ENCODE measurements at regions not wholly inside any gene's neighbourhood (a gene's known extent, or its start where the extent isn't known, plus 50 kb on each side); places are given as distances from the start of the nearest gene placed in this dataset.

DNA sequence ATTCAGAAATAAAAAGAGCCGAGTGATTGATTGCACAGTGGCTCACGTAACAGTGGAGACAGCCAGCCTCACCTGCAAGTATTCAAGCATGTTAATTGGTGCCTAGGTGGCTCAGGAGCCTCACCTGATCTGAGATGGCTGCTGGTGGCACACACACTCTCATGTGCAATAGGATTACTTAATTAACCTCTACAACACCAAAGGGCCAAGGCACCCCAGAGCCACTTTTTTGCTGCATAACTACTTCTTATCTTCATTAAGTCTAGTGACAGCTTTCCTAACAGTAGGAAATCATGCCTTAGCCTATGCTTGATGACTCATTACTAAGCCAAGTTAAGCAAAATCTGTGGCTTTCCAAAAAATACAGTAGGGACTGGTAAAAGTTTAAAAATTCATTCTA lies 117.3 kb upstream of the NOCT start:
- Mint-ChIP-seq H3K4me1 (no peaks in the 10 kb centered on the region), H3K4me3 (no peak overlapping the region), H3K27me3 (no peaks in the 10 kb centered on the region), H3K27ac (no peak overlapping the region), H3K36me3 (ENCODE audit: low read depth) (no peaks in the 10 kb centered on the region), H3K9me3 (no peaks in the 10 kb centered on the region)
- POLR2A ChIA-PET: no interaction called here
- intact Hi-C loops (cut with micrococcal nuclease): no loop called here
- DNase-seq (no peak), ATAC-seq (ENCODE audit: low read depth) (no peak)
- CTCF ChIA-PET: no interaction called here
- TF ChIP-seq, protein P1, sequence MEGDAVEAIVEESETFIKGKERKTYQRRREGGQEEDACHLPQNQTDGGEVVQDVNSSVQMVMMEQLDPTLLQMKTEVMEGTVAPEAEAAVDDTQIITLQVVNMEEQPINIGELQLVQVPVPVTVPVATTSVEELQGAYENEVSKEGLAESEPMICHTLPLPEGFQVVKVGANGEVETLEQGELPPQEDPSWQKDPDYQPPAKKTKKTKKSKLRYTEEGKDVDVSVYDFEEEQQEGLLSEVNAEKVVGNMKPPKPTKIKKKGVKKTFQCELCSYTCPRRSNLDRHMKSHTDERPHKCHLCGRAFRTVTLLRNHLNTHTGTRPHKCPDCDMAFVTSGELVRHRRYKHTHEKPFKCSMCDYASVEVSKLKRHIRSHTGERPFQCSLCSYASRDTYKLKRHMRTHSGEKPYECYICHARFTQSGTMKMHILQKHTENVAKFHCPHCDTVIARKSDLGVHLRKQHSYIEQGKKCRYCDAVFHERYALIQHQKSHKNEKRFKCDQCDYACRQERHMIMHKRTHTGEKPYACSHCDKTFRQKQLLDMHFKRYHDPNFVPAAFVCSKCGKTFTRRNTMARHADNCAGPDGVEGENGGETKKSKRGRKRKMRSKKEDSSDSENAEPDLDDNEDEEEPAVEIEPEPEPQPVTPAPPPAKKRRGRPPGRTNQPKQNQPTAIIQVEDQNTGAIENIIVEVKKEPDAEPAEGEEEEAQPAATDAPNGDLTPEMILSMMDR (IDR thresholded peaks at IDR 0.05): no peak

DNA sequence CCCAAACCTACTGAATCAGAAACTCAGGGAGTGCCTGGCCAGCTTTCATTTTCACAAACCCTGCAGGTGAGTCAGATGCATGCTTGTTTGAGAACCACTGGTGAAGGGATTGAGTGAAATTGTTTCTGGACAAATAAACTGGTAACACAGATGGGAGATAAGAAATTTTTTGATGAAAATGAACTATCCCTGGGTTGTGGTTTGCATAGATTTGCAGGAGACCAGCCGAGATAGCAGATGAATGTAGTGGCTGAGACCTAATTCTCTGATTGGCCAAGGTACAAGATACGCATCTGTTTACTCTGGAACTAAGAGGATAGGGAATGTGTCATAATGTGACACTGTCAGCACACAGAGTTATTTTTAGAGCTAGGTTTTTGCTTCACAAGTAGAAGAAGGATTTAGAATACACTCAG lies 117.8 kb upstream of the NOCT start:
- no peak overlapping the region for H3K4me3 Mint-ChIP-seq
- POLR2A ChIA-PET: no interaction called here
- CTCF ChIA-PET: no interaction called here
- no peaks in the 10 kb centered on the region for H3K36me3 Mint-ChIP-seq (ENCODE audit: low read depth)
- H3K27me3 Mint-ChIP-seq: no peaks in the 10 kb centered on the region
- no peak overlapping the region for H3K27ac Mint-ChIP-seq
- intact Hi-C loops (cut with micrococcal nuclease): no loop called here
- TF ChIP-seq, protein P1 (IDR thresholded peaks at IDR 0.05): no peak
- DNase-seq: no peak
- H3K4me1 Mint-ChIP-seq: no peaks in the 10 kb centered on the region
- H3K9me3 Mint-ChIP-seq: no peaks in the 10 kb centered on the region
- ATAC-seq (ENCODE audit: low read depth): no peak

DNA sequence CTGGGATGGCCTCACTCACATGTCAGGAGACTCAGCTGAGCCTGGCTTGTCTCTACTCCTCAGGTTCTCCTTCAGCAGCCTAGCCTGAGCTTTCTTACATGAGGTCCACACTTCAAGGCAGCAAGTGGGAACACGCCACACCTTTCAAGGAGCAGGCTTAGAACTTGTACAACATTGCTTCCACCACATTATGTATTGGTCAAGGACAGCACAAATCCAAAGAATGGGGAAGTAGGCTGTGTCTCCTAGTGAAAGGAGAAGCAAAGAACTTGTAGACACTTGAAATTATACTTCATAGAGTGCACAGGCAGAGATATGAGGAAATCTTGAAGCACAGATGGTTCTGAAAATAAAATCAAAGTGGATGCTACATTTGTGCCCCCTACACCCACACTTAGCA lies 120.9 kb upstream of the NOCT start:
- TF ChIP-seq, protein P1 (IDR thresholded peaks at IDR 0.05): no peak
- DNase-seq (no peak), ATAC-seq (ENCODE audit: low read depth) (no peak)
- H3K27me3 Mint-ChIP-seq: peaks cover 5% of the 10 kb centered on the region
- no peaks in the 10 kb centered on the region for H3K4me1 Mint-ChIP-seq
- POLR2A ChIA-PET: interaction anchor here (0.5 kb wide), 1 partner anchor 122 kb away, joined by 6 read pairs; no protein-coding TSS in a partner anchor
- H3K36me3 Mint-ChIP-seq (ENCODE audit: low read depth): no peaks in the 10 kb centered on the region
- H3K27ac Mint-ChIP-seq: no peak overlapping the region
- CTCF ChIA-PET: no interaction called here
- H3K4me3 Mint-ChIP-seq: no peak overlapping the region
- intact Hi-C loops (cut with micrococcal nuclease): no loop called here
- H3K9me3 Mint-ChIP-seq: no peaks in the 10 kb centered on the region

DNA sequence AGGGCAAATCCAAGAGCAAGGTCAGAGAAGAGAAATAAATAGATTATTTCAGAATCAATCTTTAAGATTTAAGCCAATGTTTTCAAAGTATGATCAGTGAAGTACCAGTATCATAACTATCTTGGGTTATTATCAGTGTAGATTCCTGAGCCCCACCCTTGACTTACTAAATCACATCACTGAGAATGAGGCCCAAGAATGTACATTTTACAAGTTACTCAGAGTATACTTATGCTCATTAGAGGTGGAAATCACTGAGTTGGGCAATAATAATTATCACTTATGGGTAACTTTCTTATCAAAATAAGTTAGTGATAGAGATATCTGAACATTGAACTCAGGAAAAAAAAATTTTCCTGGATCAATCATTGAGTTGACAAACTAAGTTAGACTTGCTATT lies 121.6 kb upstream of the NOCT start:
- no peak for ATAC-seq (ENCODE audit: low read depth)
- intact Hi-C loops (cut with micrococcal nuclease): no loop called here
- H3K27ac Mint-ChIP-seq: no peak overlapping the region

DNA sequence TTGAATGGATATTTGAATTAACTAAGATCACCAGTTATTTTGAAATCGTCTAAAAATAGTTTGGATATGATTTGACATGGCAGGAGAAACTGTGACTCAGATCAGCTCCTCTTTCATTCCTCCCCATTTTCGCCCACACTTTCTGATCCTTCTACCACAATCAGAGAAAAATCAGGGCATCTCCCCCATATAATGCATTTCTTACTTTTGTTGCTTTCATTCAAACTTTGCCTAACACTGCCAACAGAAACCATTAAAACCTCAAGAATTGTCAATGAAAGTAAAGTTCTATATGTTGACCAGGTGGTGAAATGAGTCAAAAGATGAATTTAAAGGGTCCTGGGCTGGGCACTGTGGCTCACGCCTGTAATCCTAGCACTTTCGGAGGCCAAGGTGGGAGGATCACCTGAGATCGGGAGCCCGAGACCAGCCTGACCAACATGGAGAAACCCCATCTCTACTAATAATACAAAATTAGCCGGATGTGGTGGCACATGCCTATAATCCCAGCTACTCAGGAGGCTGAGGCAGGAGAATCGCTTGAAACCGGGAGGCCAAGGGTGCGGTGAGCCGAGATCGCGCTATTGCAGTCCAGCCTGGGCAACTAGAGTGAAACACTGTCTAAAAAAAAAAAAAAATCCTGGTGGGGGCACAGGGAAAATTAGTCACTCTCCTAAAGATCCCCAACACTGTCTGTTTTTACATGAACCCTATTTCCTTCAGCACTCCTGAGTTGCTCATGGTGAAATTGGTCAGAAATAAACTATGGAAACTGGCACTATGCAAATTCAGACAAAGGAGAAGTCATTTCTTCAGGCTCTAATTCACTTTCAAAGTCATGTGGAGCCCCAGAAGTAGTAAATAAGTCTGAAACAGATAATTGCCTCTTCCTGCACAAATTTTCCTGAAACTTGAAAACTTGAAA lies 122.8 kb upstream of the NOCT start:
- no peak overlapping the region for H3K4me3 Mint-ChIP-seq
- no peak overlapping the region for H3K27ac Mint-ChIP-seq
- DNase-seq (no peak), ATAC-seq (ENCODE audit: low read depth) (no peak)
- intact Hi-C loops (cut with micrococcal nuclease): no loop called here
- ChIA-PET CTCF (no interaction called here), POLR2A (no interaction called here)
- no peaks in the 10 kb centered on the region for H3K9me3 Mint-ChIP-seq
- H3K27me3 Mint-ChIP-seq: peaks cover 8% of the 10 kb centered on the region
- H3K36me3 Mint-ChIP-seq (ENCODE audit: low read depth): no peaks in the 10 kb centered on the region
- H3K4me1 Mint-ChIP-seq: no peaks in the 10 kb centered on the region
- TF ChIP-seq, protein P1 (IDR thresholded peaks at IDR 0.05): no peak

More for the DNA sequence above, 121.6 kb upstream of the NOCT start:
- Mint-ChIP-seq H3K27me3 (peaks cover 5% of the 10 kb centered on the region), H3K4me1 (no peaks in the 10 kb centered on the region), H3K4me3 (no peak overlapping the region), H3K36me3 (ENCODE audit: low read depth) (no peaks in the 10 kb centered on the region), H3K9me3 (no peaks in the 10 kb centered on the region)
- DNase-seq: no peak
- CTCF ChIA-PET: no interaction called here
- TF ChIP-seq, protein P1 (IDR thresholded peaks at IDR 0.05): no peak
- POLR2A ChIA-PET: interaction anchor here (0.5 kb wide), 1 partner anchor 123 kb away, joined by 6 read pairs; no protein-coding TSS in a partner anchor

Measured in activated B cell treated with CpG ODN at 0.5 μM for 24 hours (primary cell).